ENCODE measurements at regions not wholly inside any gene's neighbourhood (a gene's known extent, or its start where the extent isn't known, plus 50 kb on each side); places are given as distances from the start of the nearest gene placed in this dataset.
A peak's percentile ranks its signal among the peaks of the same experiment; 100 is the strongest.

- ATAC-seq (replicated peaks) (no peak), DNase-seq (no peak)
- Mint-ChIP-seq H3K9me3 (no peaks in the 10 kb centered on the region), H3K4me1 (no peaks in the 10 kb centered on the region), H3K36me3 (no peaks in the 10 kb centered on the region), H3K27me3 (peaks cover 2 to 11% of the 10 kb centered on the region in 2 donors), H3K4me3 (no peak overlapping the region), H3K27ac (no peak overlapping the region)
Measured at GRCh38 chr9:109609060-109609459, 111.0 kb upstream of the PTPN3 start.

GRCh38 chr9:109616571-109617120 lies 118.5 kb upstream of the PTPN3 start:
- Mint-ChIP-seq H3K27me3 (peaks cover 13 to 23% of the 10 kb centered on the region in 2 donors), H3K27ac (no peak overlapping the region), H3K9me3 (peaks cover 0 to 2% of the 10 kb centered on the region in 2 donors), H3K4me1 (no peaks in the 10 kb centered on the region), H3K4me3 (no peak overlapping the region), H3K36me3 (no peaks in the 10 kb centered on the region)
- no peak for DNase-seq
- ATAC-seq (replicated peaks), result no peak

DNA sequence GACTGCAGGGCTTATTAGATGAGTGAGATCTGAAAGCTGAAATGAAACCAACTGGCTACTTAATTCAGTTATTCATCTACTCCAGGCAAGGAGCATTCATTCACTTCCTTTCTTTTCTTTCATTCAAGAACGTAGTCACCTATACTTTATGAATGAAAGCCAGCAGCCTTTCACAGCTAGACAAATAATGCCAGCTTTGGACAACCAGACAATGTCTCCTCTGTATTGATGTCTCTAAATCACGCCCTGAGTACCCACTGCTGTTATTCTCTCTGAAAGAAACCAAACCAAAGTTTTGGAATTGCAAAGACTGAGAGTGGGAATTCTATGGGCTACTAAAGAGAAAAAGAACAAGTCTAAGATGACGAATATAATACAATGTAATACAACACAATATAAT lies 121.2 kb upstream of the PTPN3 start:
- DNase-seq (no peak), ATAC-seq (replicated peaks) (no peak)
- H3K36me3 Mint-ChIP-seq, result no peaks in the 10 kb centered on the region
- peaks cover 4 to 9% of the 10 kb centered on the region in 2 donors for H3K9me3 Mint-ChIP-seq
- peaks cover 22 to 39% of the 10 kb centered on the region in 2 donors for H3K27me3 Mint-ChIP-seq
- H3K4me3 Mint-ChIP-seq, result no peak overlapping the region
- H3K27ac Mint-ChIP-seq, result no peak overlapping the region
- no peaks in the 10 kb centered on the region for H3K4me1 Mint-ChIP-seq

DNA sequence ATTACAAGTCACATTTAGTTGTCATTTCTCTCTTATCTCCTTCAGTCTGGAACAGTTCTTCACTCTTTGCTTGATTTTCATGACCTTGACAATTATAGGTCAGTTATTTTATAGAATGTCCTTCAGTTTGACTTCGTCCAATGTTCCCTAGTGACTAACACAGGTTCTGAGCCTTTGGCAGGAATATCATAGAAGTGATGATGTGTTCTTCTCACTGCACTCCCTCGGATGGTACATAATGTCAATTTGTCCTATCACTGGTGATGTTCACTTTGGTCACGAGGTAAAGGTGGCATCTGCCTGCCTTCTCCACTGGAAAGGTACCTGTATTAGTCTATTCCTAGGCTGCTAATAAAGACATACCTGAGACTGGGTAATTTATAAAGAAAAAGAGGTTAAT lies 126.0 kb upstream of the PTPN3 start:
- no peaks in the 10 kb centered on the region for H3K4me1 Mint-ChIP-seq
- H3K4me3 Mint-ChIP-seq, result no peak overlapping the region
- peaks cover 4 to 13% of the 10 kb centered on the region in 2 donors for H3K9me3 Mint-ChIP-seq
- H3K27me3 Mint-ChIP-seq, result peaks cover 31 to 41% of the 10 kb centered on the region in 2 donors
- no peaks in the 10 kb centered on the region for H3K36me3 Mint-ChIP-seq
- no peak overlapping the region for H3K27ac Mint-ChIP-seq
- DNase-seq, result no peak
- ATAC-seq (replicated peaks), result no peak

DNA sequence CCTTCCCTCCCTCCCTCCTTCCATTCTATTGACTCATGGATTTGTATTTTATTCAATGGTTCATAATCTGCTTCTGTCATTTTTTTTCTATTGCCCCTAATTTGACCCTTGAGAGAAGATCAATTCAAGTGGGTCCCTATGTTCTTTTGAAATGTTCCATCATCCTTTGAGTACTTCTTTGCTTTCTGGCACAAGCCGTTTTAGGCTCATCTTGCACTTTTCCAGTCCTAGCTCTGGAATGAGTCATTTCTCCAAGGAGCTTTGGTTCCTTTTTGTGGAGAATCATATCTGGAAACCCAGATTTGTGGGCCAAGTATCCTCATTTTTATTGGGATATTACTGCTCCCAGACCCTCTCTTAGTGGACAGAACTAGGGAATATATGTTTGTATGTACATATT lies 126.8 kb upstream of the PTPN3 start:
- no peak overlapping the region for H3K4me3 Mint-ChIP-seq
- peaks cover 4 to 13% of the 10 kb centered on the region in 2 donors for H3K9me3 Mint-ChIP-seq
- no peak for ATAC-seq (replicated peaks)
- no peak overlapping the region for H3K27ac Mint-ChIP-seq
- H3K4me1 Mint-ChIP-seq, result no peaks in the 10 kb centered on the region
- H3K27me3 Mint-ChIP-seq, result peaks cover 34 to 44% of the 10 kb centered on the region in 2 donors
- no peak for DNase-seq
- H3K36me3 Mint-ChIP-seq, result no peaks in the 10 kb centered on the region

DNA sequence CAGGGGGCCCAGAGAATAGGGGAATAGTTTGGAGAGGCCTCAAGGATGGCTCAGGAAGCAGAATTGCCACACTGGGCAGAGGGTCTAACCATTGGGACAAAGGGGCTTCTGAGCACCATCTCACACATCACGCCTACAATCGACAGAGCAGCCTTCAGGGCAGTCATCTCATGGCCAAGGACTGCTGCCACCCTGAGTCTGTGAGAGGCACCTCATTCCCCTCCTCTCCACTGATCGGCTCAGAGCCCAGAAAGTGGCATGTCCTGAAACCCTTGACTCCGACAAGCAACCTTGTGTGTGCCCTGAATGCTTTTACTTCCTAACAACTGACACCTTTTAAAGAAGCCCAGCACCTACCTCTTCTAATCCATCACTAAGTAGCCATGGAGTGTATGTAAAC lies 128.9 kb upstream of the PTPN3 start:
- Mint-ChIP-seq H3K36me3 (no peaks in the 10 kb centered on the region), H3K4me1 (no peaks in the 10 kb centered on the region), H3K4me3 (no peak overlapping the region), H3K9me3 (peaks cover 4 to 12% of the 10 kb centered on the region in 2 donors), H3K27me3 (peaks cover 29 to 37% of the 10 kb centered on the region in 2 donors), H3K27ac (no peak overlapping the region)
- ATAC-seq (replicated peaks), result no peak
- DNase-seq, result no peak

GRCh38 chr9:109629615-109630014 lies 131.5 kb upstream of the PTPN3 start:
- no peak overlapping the region for H3K4me3 Mint-ChIP-seq
- no peaks in the 10 kb centered on the region for H3K36me3 Mint-ChIP-seq
- no peak for ATAC-seq (replicated peaks)
- H3K27ac Mint-ChIP-seq, result no peak overlapping the region
- peaks cover 20 to 25% of the 10 kb centered on the region in 2 donors for H3K27me3 Mint-ChIP-seq
- DNase-seq, result no peak
- peaks cover 0 to 5% of the 10 kb centered on the region in 2 donors for H3K9me3 Mint-ChIP-seq
- no peaks in the 10 kb centered on the region for H3K4me1 Mint-ChIP-seq

- no peak for ATAC-seq (replicated peaks)
- no peak for DNase-seq
- Mint-ChIP-seq H3K27ac (no peak overlapping the region), H3K4me3 (no peak overlapping the region), H3K4me1 (no peaks in the 10 kb centered on the region), H3K9me3 (peaks cover 0 to 3% of the 10 kb centered on the region in 2 donors), H3K36me3 (no peaks in the 10 kb centered on the region), H3K27me3 (peaks cover 18 to 28% of the 10 kb centered on the region in 2 donors)
Measured at GRCh38 chr9:109632817-109633216, 134.7 kb upstream of the PTPN3 start.

DNA sequence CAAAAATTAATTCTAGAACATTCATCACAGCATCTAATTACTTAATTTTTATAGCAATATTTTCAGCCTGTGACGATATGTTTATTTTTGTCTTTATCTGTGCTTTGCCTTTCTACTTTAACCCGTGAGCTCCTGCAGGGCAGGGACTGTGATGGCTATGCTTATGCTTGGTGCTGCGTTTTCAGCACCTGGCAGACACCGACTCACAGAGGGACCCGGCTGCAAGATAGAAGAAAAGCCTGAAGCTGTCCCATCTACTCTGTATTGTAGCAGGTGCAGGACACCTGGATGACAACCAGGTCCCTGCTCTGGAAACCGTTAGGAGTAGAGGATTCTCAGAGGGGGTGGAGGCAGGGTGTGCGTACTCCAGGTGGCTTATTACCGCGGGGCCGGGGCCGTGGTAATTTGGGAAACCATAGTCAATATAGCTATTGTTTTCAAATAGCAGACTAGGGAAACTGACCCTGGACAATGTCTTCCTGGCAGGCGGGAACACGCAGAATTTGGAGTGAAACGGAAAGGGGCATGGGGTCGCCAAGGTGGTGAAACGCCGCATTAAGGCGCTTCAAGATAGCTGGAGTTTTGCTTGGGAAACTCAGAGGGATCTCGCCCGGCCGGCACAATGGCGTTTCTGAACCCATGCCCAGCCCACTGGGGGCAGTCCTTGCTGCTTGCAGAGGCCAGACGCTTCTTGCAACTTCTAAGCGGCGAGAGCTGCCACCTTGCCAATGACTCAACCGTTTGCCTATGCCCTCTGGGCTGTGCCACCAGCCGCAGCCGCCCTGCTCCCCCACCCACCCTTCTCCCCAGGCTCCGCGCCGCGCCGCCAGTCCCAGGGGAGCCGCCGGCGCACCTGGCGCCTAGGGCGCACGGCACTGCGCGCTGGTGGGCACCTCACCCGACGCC lies 140.1 kb upstream of the PALM2AKAP2 start:
- DNase-seq (no peak), ATAC-seq (replicated peaks) (peak; percentile 66 to 72)
- H3K36me3 Mint-ChIP-seq, result no peaks in the 10 kb centered on the region
- peaks cover 0 to 22% of the 10 kb centered on the region in 2 donors for H3K4me1 Mint-ChIP-seq
- H3K27me3 Mint-ChIP-seq, result peaks cover 50 to 62% of the 10 kb centered on the region in 2 donors
- no peak overlapping the region for H3K27ac Mint-ChIP-seq
- peaks cover under 1 to 5% of the 10 kb centered on the region in 2 donors for H3K9me3 Mint-ChIP-seq
- peak overlapping the region; percentile 7 to 23 for H3K4me3 Mint-ChIP-seq

DNA sequence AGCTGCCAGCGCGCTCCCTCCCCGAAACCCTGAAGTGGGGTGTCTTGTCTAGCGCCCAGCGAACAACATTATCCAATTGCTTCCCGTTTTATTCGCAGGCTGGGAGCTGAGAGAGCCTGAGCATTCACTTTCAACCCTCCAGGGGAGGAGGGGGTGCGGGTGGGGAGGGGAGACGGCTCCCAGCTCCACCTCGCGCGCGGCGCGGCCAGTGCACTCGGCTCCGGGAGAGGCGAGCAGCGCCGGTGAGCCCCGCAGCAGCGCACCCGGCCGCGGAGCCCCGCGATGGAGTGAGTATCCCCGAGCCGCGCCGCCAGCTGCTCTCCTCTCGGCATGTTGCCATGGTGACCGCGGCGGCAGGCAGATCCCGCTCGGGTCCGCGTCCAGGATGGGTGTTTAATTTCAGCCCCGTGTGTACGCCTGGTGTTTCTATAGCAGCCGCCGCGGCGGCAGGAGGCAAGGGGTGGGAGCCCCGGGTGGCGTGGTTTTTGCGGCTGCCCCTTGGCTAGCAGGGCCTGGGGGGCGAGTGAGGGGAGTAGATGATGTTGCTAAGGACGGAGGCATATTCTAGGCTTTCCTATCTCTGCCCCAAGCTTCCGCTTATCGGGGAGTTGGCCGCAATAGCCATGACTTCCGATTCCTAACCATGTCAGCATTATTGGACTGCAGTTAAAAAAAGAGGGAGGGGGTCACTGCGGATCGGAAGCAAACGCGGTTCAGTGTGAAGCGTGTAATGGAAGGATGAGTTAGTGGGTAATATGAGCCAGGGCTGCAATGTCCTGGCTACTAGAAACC lies 139.2 kb upstream of the PALM2AKAP2 start:
- H3K27me3 Mint-ChIP-seq, result peaks cover 53 to 65% of the 10 kb centered on the region in 2 donors
- no peak for DNase-seq
- H3K36me3 Mint-ChIP-seq, result no peaks in the 10 kb centered on the region
- H3K9me3 Mint-ChIP-seq, result peaks cover 1 to 7% of the 10 kb centered on the region in 2 donors
- peak overlapping the region in 1 of 2 donors; percentile 23 for H3K4me3 Mint-ChIP-seq
- H3K27ac Mint-ChIP-seq, result no peak overlapping the region
- peak; percentile 34 to 41 for ATAC-seq (replicated peaks)
- H3K4me1 Mint-ChIP-seq, result peaks cover 0 to 22% of the 10 kb centered on the region in 2 donors

GRCh38 chr9:109641372-109641659 lies 138.7 kb upstream of the PALM2AKAP2 start:
- Mint-ChIP-seq H3K4me1 (peaks cover 0 to 22% of the 10 kb centered on the region in 2 donors), H3K9me3 (peaks cover 1 to 7% of the 10 kb centered on the region in 2 donors), H3K27ac (no peak overlapping the region), H3K4me3 (no peak overlapping the region), H3K27me3 (peaks cover 53 to 62% of the 10 kb centered on the region in 2 donors), H3K36me3 (no peaks in the 10 kb centered on the region)
- no peak for ATAC-seq (replicated peaks)
- no peak for DNase-seq

DNA sequence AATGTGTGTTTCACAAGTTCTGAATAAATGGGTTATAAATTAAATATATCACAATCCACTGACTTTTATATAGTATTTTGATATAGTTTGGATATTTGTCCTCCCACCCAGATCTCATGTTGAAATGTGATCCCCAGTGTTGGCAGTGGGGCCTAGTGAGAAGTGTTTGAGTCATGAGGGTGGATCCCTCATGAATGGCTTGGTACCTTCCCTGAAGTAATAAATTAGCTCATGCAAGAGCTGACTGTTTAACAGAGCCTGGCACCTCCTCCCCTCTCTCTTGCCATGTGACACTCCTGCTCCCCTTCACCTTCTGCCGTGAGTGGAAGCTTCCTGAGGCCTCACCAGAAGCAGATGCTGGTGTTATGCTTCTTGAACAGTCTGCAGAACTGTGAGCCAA lies 127.9 kb upstream of the PALM2AKAP2 start:
- H3K27me3 Mint-ChIP-seq, result peaks cover 25 to 27% of the 10 kb centered on the region in 2 donors

GRCh38 chr9:109652971-109653370 lies 127.0 kb upstream of the PALM2AKAP2 start:
- H3K36me3 Mint-ChIP-seq, result no peaks in the 10 kb centered on the region
- peaks cover 0 to 2% of the 10 kb centered on the region in 2 donors for H3K4me1 Mint-ChIP-seq
- H3K4me3 Mint-ChIP-seq, result no peak overlapping the region
- H3K27ac Mint-ChIP-seq, result no peak overlapping the region
- ATAC-seq (replicated peaks), result no peak
- peaks cover 6 to 12% of the 10 kb centered on the region in 2 donors for H3K9me3 Mint-ChIP-seq
- DNase-seq, result no peak
- H3K27me3 Mint-ChIP-seq, result peaks cover 29 to 30% of the 10 kb centered on the region in 2 donors

More for the DNA sequence above, 127.9 kb upstream of the PALM2AKAP2 start:
- no peak overlapping the region for H3K4me3 Mint-ChIP-seq
- H3K36me3 Mint-ChIP-seq, result no peaks in the 10 kb centered on the region
- no peak for ATAC-seq (replicated peaks)
- peaks cover 0 to 2% of the 10 kb centered on the region in 2 donors for H3K4me1 Mint-ChIP-seq
- no peak for DNase-seq
- no peak overlapping the region for H3K27ac Mint-ChIP-seq
- H3K9me3 Mint-ChIP-seq, result peaks cover 5 to 9% of the 10 kb centered on the region in 2 donors

DNA sequence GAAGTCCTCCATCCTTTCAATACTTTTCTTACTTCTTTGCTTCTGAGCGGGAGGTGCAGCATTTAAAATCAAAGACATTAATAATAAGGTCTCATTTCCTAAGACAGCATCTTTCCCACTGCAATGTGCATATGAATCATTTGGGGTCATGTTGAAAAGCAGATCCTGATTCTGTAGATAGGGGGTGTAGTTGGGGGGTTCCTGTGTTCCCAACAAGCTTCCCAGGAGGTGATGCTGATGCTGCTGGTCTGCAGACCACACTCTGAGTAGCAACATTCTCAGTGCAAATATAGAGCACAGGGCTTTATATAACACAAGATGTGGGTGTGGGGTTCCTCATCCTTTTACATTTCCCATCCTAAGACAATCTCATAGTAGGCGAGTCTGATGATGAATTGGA lies 126.5 kb upstream of the PALM2AKAP2 start:
- H3K9me3 Mint-ChIP-seq, result peaks cover 5 to 8% of the 10 kb centered on the region in 2 donors
- H3K27ac Mint-ChIP-seq, result no peak overlapping the region

More for the DNA sequence above, 126.5 kb upstream of the PALM2AKAP2 start:
- Mint-ChIP-seq H3K4me3 (no peak overlapping the region), H3K36me3 (no peaks in the 10 kb centered on the region), H3K4me1 (peaks cover 0 to 2% of the 10 kb centered on the region in 2 donors), H3K27me3 (peaks cover 25 to 26% of the 10 kb centered on the region in 2 donors)
- ATAC-seq (replicated peaks), result no peak
- no peak for DNase-seq

Data from stimulated activated naive B cell treated with anti-CD40 and anti-IgM and Interleukin-4, amounts not matched to agents 10 μg/mL and 1 μg/mL and 100 μg/mL, for 72 hours (primary cell).